SK-N-MC (cell line): ENCODE measurements at regions not wholly inside any gene's neighbourhood (a gene's known extent, or its start where the extent isn't known, plus 50 kb on each side); places are given as distances from the start of the nearest gene placed in this dataset.

Experiments
- EZH2 ChIP-seq: fragments of 200-600 bp; sonication (generic); IDR thresholded peaks from one replicate; pipeline ENCODE4 v1.6.1; 2017; ENCODE audit warnings: antibody characterized with exemption
- POLR2AphosphoS5 ChIP-seq: IDR thresholded peaks from 2 replicates; pipeline ENCODE4 v1.6.1; 2012; ENCODE audit warnings: mild to moderate bottlenecking, low read depth, low read length, borderline replicate concordance

DNA sequence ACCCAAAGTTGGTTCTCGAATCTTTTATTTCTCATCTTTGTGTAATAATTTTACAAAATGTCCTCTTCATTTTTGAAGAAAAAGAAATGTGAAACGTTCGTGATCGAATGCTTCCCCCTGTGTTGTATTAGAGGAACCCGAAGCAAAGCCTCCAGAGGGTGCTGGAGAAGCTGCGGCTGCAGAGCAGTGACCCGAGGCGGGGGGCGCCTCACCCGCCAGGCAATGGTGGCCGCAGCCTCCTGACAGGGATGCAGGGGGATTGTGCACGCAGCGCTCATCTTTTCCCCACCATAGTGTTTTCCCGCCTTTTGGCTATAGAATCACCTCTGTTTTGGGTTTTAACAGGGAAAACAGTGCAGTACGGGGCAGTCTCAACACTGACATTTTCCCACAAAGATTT, 307.5 kb upstream of the ANKRD30A start:
- TF ChIP-seq EZH2 (no peak), POLR2AphosphoS5 (no peak)
